ENCODE measurements at regions not wholly inside any gene's neighbourhood (a gene's known extent, or its start where the extent isn't known, plus 50 kb on each side); places are given as distances from the start of the nearest gene placed in this dataset.

DNA sequence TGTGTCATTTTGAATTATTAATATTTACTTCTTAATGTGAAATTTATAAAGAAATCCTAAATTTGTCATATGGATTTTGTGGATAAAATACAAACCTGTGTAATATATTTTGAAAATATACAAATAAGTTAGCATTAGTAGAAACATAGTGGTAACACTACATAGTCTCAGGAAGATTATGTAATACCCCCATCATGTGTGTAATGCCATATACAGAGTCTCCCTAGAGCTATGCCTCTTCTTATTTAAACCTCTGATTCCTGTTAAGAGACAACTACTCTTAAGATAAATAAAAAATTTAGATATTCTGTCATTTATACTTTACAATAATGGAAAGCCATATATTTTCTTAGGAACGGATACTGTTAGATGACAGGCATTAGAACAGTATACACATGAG, 2012.0 kb upstream of the LRRTM1 start:
- Histone ChIP-seq H3K4me3 (no peak overlapping the region), H3K9ac (ENCODE audit: control insufficient read depth, insufficient read depth, low read length) (no peak overlapping the region), H3K27me3 (replicated peaks in 1 of 2; ENCODE audit: control insufficient read depth in 2 of 2, insufficient read depth in 2 of 2, low read length in 1 of 2) (no peaks in the 10 kb centered on the region), H3K4me1 (ENCODE audit: control insufficient read depth, insufficient read depth, low read length) (no peaks in the 10 kb centered on the region), H2AFZ (ENCODE audit: control insufficient read depth, low read depth, low read length) (no peak overlapping the region), H3K27ac (ENCODE audit: control insufficient read depth, insufficient read depth) (no peak overlapping the region), H3K36me3 (ENCODE audit: control insufficient read depth in 2 of 2, insufficient read depth in 2 of 2, low read length in 1 of 2) (no peaks in the 10 kb centered on the region), H3K4me2 (ENCODE audit: control insufficient read depth, insufficient read depth) (no peak overlapping the region), H4K20me1 (ENCODE audit: control insufficient read depth, insufficient read depth) (no peaks in the 10 kb centered on the region), H3K9me3 (replicated peaks; ENCODE audit: control insufficient read depth, insufficient read depth, low read length) (no peaks in the 10 kb centered on the region), H3K79me2 (ENCODE audit: control insufficient read depth, insufficient read depth, low read length) (no peaks in the 10 kb centered on the region)
- in situ Hi-C loops (cut with MboI): no loop called here
- BruUV-seq (replicated peaks): no TSS peak
- ChIA-PET SMC1A (ENCODE audit: uncharacterized antibody, unreplicated experiment) (interaction anchor here (0.6 to 1.6 kb wide), 5 partner anchors 9 to 304 kb away, joined by 3 to 5 read pairs (median 4); no protein-coding TSS in a partner anchor), RAD21 (ENCODE audit: unreplicated experiment) (interaction anchor here (0.8 to 1.1 kb wide), 4 partner anchors 9 to 24 kb away, joined by 3 to 4 read pairs (median 4); no protein-coding TSS in a partner anchor), CTCF (interaction anchor here (0.7 to 1.8 kb wide), 3 partner anchors 10 to 16 kb away, joined by 3 to 5 read pairs (median 3); no protein-coding TSS in a partner anchor), POLR2A (no interaction called here)
- TF ChIP-seq ZNF687 (IDR thresholded peaks at IDR 0.05) (no peak), POU2F2 (IDR thresholded peaks at IDR 0.05; ENCODE audit: borderline replicate concordance, low read depth, low read length) (no peak), KLF5 (IDR thresholded peaks at IDR 0.05; ENCODE audit: partially characterized antibody) (no peak), HDAC6 (IDR thresholded peaks at IDR 0.05; ENCODE audit: unreplicated experiment) (no peak), ZNF274 (IDR thresholded peaks at IDR 0.05; ENCODE audit: insufficient read depth, insufficient read length) (no peak), TBL1XR1 (IDR thresholded peaks at IDR 0.05; ENCODE audit: low read depth, low read length) (no peak), PAX8 (IDR thresholded peaks at IDR 0.05) (no peak), ETV6 (conservative IDR thresholded peaks at IDR 0.05 in 1 of 2, IDR thresholded peaks at IDR 0.05 in 1 of 2; ENCODE audit: borderline replicate concordance in 1 of 2, low read depth in 1 of 2) (no peak), IKZF2 (IDR thresholded peaks at IDR 0.05) (no peak), IKZF1 (conservative IDR thresholded peaks at IDR 0.05) (no peak), MEF2B (IDR thresholded peaks at IDR 0.05; ENCODE audit: partially characterized antibody, poor library complexity, severe bottlenecking) (no peak), NFXL1 (IDR thresholded peaks at IDR 0.05; ENCODE audit: borderline replicate concordance) (no peak), BCL3 (IDR thresholded peaks at IDR 0.05; ENCODE audit: borderline replicate concordance, insufficient read depth, low read depth, low read length, poor library complexity, severe bottlenecking) (no peak)
- TF ChIP-seq, protein P1, sequence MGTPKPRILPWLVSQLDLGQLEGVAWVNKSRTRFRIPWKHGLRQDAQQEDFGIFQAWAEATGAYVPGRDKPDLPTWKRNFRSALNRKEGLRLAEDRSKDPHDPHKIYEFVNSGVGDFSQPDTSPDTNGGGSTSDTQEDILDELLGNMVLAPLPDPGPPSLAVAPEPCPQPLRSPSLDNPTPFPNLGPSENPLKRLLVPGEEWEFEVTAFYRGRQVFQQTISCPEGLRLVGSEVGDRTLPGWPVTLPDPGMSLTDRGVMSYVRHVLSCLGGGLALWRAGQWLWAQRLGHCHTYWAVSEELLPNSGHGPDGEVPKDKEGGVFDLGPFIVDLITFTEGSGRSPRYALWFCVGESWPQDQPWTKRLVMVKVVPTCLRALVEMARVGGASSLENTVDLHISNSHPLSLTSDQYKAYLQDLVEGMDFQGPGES (IDR thresholded peaks at IDR 0.05): no peak
- ATAC-seq (no peak), DNase-seq (ENCODE audit: low read depth, low spot score) (no peak), FAIRE-seq (no peak)
- WGBS (ENCODE audit: insufficient coverage, insufficient replicate concordance, low lambda C conversion rate, missing lambda C conversion rate): 0% methylated on average over 1 of the region's 1 CpG
- intact Hi-C loops (cut with micrococcal nuclease; ENCODE audit: unreplicated experiment): no loop called here
